IMR-90 (cell line): ENCODE measurements at regions not wholly inside any gene's neighbourhood (a gene's known extent, or its start where the extent isn't known, plus 50 kb on each side); places are given as distances from the start of the nearest gene placed in this dataset.

Source experiments
- ATAC-seq: fragments of 200-7000 bp; cut with Tn5 transposase; 2 replicates; pipeline ENCODE4 v1.9.1; 2020; ENCODE audit warnings: low read depth, mild to moderate bottlenecking, moderate library complexity
- BruUV-seq: library from RNA; stranded (reverse); fragments of 400-500 nt; replicated peaks from 2 replicates; lab custom pipeline; 2021; lab: Mats Ljungman, UMichigan
- CTCF ChIA-PET: fragments of 300-600 bp; formaldehyde crosslinking; extraction: SDS; loops from one replicate; lab custom pipeline; 2021; ENCODE audit warnings: antibody characterized with exemption; lab: Yijun Ruan, JAX
- POLR2A ChIA-PET: fragments of 300-600 bp; sonication (Branson Sonifier 250); formaldehyde crosslinking; loops from one replicate; lab custom pipeline; 2022; ENCODE audit warnings: antibody characterized with exemption; ENCODE audit not compliant: unreplicated experiment; lab: Charles Lee
- DNase-seq: peaks from one replicate; pipeline ENCODE4 v3.0.0; 2013
- H2AFZ ChIP-seq: replicated peaks from 2 replicates; pipeline ENCODE3; 2013; ENCODE audit warnings: low read length, mild to moderate bottlenecking; ENCODE audit not compliant: poor library complexity
- H2AK5ac ChIP-seq: 2 replicates; pipeline ENCODE4 v1.6.1; 2013; ENCODE audit warnings: low read depth, low read length, inconsistent platforms
- H2AK9ac ChIP-seq: replicated peaks from 2 replicates; pipeline ENCODE3; 2013; ENCODE audit warnings: mild to moderate bottlenecking, low read depth, low read length, moderate library complexity; ENCODE audit not compliant: poor library complexity
- H2BK120ac ChIP-seq: 2 replicates; pipeline ENCODE4 v1.6.1; 2013; ENCODE audit warnings: low read depth, low read length, inconsistent platforms
- H2BK15ac ChIP-seq: 3 replicates; pipeline ENCODE4 v1.6.1; 2013; ENCODE audit warnings: low read depth, low read length, inconsistent platforms
- H2BK20ac ChIP-seq: 2 replicates; pipeline ENCODE4 v1.6.1; 2013; ENCODE audit warnings: low read depth, mild to moderate bottlenecking, inconsistent platforms, low read length, moderate library complexity
- H2BK5ac ChIP-seq: 2 replicates; pipeline ENCODE4 v1.6.1; 2013; ENCODE audit warnings: mild to moderate bottlenecking, low read depth, low read length, inconsistent platforms; ENCODE audit not compliant: poor library complexity, severe bottlenecking
- H3K14ac ChIP-seq: replicated peaks from 2 replicates; pipeline ENCODE4 v1.6.1; 2013; ENCODE audit warnings: low read depth, low read length, inconsistent platforms
- H3K18ac ChIP-seq: 2 replicates; pipeline ENCODE4 v1.6.1; 2013; ENCODE audit warnings: low read depth, low read length, control low read depth
- H3K23ac ChIP-seq: 2 replicates; pipeline ENCODE4 v1.6.1; 2013; ENCODE audit warnings: low read depth, low read length, inconsistent platforms
- H3K27ac ChIP-seq: 2 replicates; pipeline ENCODE4 v1.5.1; 2013; ENCODE audit warnings: mild to moderate bottlenecking, control low read depth, low read length; ENCODE audit not compliant: insufficient read depth
- H3K27me3 ChIP-seq: 2 replicates; pipeline ENCODE4 v1.6.1; 2013; ENCODE audit warnings: low read length; ENCODE audit not compliant: control insufficient read depth, insufficient read depth
- H3K36me3 ChIP-seq: 2 replicates; pipeline ENCODE4 v1.6.1; 2013; ENCODE audit warnings: low read length, mixed read lengths; ENCODE audit not compliant: control insufficient read depth, insufficient read depth
- H3K4ac ChIP-seq: 2 replicates; pipeline ENCODE4 v1.6.1; 2013; ENCODE audit warnings: low read depth, low read length, inconsistent platforms
- H3K4me1 ChIP-seq: 2 replicates; pipeline ENCODE4 v1.6.1; 2013; ENCODE audit warnings: low read length, mixed read lengths; ENCODE audit not compliant: control insufficient read depth, insufficient read depth
- H3K4me2 ChIP-seq: 2 replicates; pipeline ENCODE4 v1.6.1; 2013; ENCODE audit warnings: low read depth, mild to moderate bottlenecking, control low read depth, low read length, moderate library complexity
- H3K4me3 ChIP-seq: 2 replicates; pipeline ENCODE4 v1.5.1; 2013; ENCODE audit warnings: low read depth, mild to moderate bottlenecking, control low read depth, low read length, moderate library complexity; ENCODE audit not compliant: insufficient read depth
- H3K56ac ChIP-seq: 2 replicates; pipeline ENCODE4 v1.6.1; 2013; ENCODE audit warnings: low read length, inconsistent platforms; ENCODE audit not compliant: insufficient read depth; ENCODE audit errors: extremely low read depth
- H3K79me1 ChIP-seq, 2 experiments: 2 replicates each; pipeline ENCODE4 v1.6.1; 2013; ENCODE audit warnings: low read length in 2 of 2, inconsistent platforms in 1 of 2, low read depth in 1 of 2
- H3K9ac ChIP-seq: 2 replicates; pipeline ENCODE4 v1.6.1; 2013; ENCODE audit warnings: low read depth, low read length, control low read depth
- H3K9me1 ChIP-seq: 2 replicates; pipeline ENCODE4 v1.6.1; 2013; ENCODE audit warnings: low read length, inconsistent platforms; ENCODE audit not compliant: insufficient read depth
- H3K9me3 ChIP-seq: 2 replicates; pipeline ENCODE4 v1.6.1; 2013; ENCODE audit warnings: low read length; ENCODE audit not compliant: control insufficient read depth, insufficient read depth
- H4K20me1 ChIP-seq: 2 replicates; pipeline ENCODE4 v1.6.1; 2013; ENCODE audit warnings: low read length, inconsistent platforms; ENCODE audit not compliant: insufficient read depth
- H4K5ac ChIP-seq: 2 replicates; pipeline ENCODE4 v1.6.1; 2013; ENCODE audit warnings: mild to moderate bottlenecking, low read depth, low read length, control low read depth
- H4K8ac ChIP-seq, 2 experiments: 2 replicates each; pipeline ENCODE4 v1.6.1; 2013; ENCODE audit warnings: low read depth in 2 of 2, low read length in 2 of 2, control low read depth in 1 of 2, inconsistent platforms in 1 of 2
- H4K91ac ChIP-seq: 2 replicates; pipeline ENCODE4 v1.6.1; 2013; ENCODE audit warnings: low read depth, low read length, inconsistent platforms; ENCODE audit not compliant: insufficient read depth
- BHLHE40 ChIP-seq: fragments of 150-350 bp; IDR thresholded peaks from 2 replicates; pipeline ENCODE4 v1.6.1; 2016; ENCODE audit warnings: mild to moderate bottlenecking, low read depth, low read length
- CEBPB ChIP-seq: IDR thresholded peaks from 2 replicates; pipeline ENCODE4 v1.6.1; 2012; ENCODE audit warnings: low read depth, low read length, improper control_type of control experiment
- CHD1 ChIP-seq: IDR thresholded peaks from 2 replicates; pipeline ENCODE4 v1.6.1; 2012; ENCODE audit warnings: low read depth, low read length, improper control_type of control experiment
- ELK1 ChIP-seq: fragments of 150-350 bp; IDR thresholded peaks from 2 replicates; pipeline ENCODE4 v1.6.1; 2016; ENCODE audit warnings: low read depth, mild to moderate bottlenecking, low read length, moderate library complexity, borderline replicate concordance
- FOS ChIP-seq: fragments of 150-350 bp; IDR thresholded peaks from 2 replicates; pipeline ENCODE4 v1.6.1; 2016; ENCODE audit warnings: low read depth, low read length
- MAFK ChIP-seq: IDR thresholded peaks from 2 replicates; pipeline ENCODE4 v1.6.1; 2012; ENCODE audit warnings: low read depth, low read length, improper control_type of control experiment
- MAZ ChIP-seq: IDR thresholded peaks from 2 replicates; pipeline ENCODE4 v1.6.1; 2012; ENCODE audit warnings: low read depth, mild to moderate bottlenecking, low read length, improper control_type of control experiment, moderate library complexity, borderline replicate concordance
- POLR2A ChIP-seq: IDR thresholded peaks from 2 replicates; pipeline ENCODE4 v1.6.1; 2012; ENCODE audit warnings: mild to moderate bottlenecking, low read depth, low read length
- USF2 ChIP-seq: fragments of 150-350 bp; IDR thresholded peaks from 2 replicates; pipeline ENCODE4 v1.6.1; 2017; ENCODE audit warnings: mild to moderate bottlenecking, antibody characterized with exemption, low read length, low read depth
- WGBS, 2 experiments: methylation state at CpG; one replicate each; pipeline versions ENCODE4 v1.1.5 to v1.1.7; 2013; ENCODE audit warnings: missing lambda C conversion rate in 2 of 2; ENCODE audit not compliant: insufficient read length in 1 of 2; ENCODE audit errors: extremely low coverage in 2 of 2; 5-methylcytosine and 5-hydroxymethylcytosine counted together
- dilution Hi-C: fragments of 300-500 bp; cut with HindIII; formaldehyde crosslinking; loops from one replicate; pipeline ENCODE4 v1.14.3; 2018; ENCODE audit warnings: low sequenced_read_pairs; ENCODE audit not compliant: unreplicated experiment
- in situ Hi-C: fragments of 300-500 bp; cut with MboI; formaldehyde crosslinking; loops from 3 replicates; pipeline ENCODE4 v1.14.3; 2019; ENCODE audit warnings: low sequenced_read_pairs, inconsistent platforms, mixed read lengths
- intact Hi-C: fragments of 100-400 bp; cut with micrococcal nuclease; formaldehyde crosslinking; loops from 2 replicates; pipeline ENCODE4 v1.10.0; 2022

- POLR2A ChIA-PET, result no interaction called here
- in situ Hi-C loops, result no loop called here
- H2AFZ ChIP-seq, result no peak overlapping the region
Measured at GRCh38 chr16:7964167-7964566, 626.1 kb downstream of the TMEM114 start.

More at GRCh38 chr16:7964167-7964566, 626.1 kb downstream of the TMEM114 start:
- Histone ChIP-seq H3K4me1 (no peaks in the 10 kb centered on the region), H3K9me1 (no peaks in the 10 kb centered on the region), H2BK5ac (no peak overlapping the region), H3K9me3 (peaks cover 10% of the 10 kb centered on the region), H2BK120ac (no peak overlapping the region), H3K27ac (no peak overlapping the region), H3K4me2 (no peak overlapping the region), H3K36me3 (no peaks in the 10 kb centered on the region), H2BK15ac (no peak overlapping the region), H3K4ac (no peak overlapping the region), H4K5ac (no peak overlapping the region), H3K4me3 (no peak overlapping the region), H3K14ac (no peak overlapping the region), H3K56ac (no peak overlapping the region), H3K27me3 (no peaks in the 10 kb centered on the region), H2BK20ac (no peak overlapping the region), H2AK5ac (no peak overlapping the region), H2AK9ac (no peak overlapping the region), H3K9ac (no peak overlapping the region), H3K23ac (no peak overlapping the region), H3K18ac (no peak overlapping the region), H4K8ac (no peak overlapping the region), H4K20me1 (no peaks in the 10 kb centered on the region), H3K79me1 (no peaks in the 10 kb centered on the region), H4K91ac (no peak overlapping the region)
- DNase-seq (no peak), ATAC-seq (no peak)
- intact Hi-C loops, result no loop called here
- dilution Hi-C loops, result no loop called here
- no peak for TF ChIP-seq CEBPB
- TF ChIP-seq USF2, result no peak
- TF ChIP-seq MAZ, result no peak
- no peak for TF ChIP-seq MAFK
- TF ChIP-seq BHLHE40, result no peak
- no peak for TF ChIP-seq ELK1
- no peak for TF ChIP-seq CHD1
- TF ChIP-seq FOS, result no peak
- no peak for TF ChIP-seq POLR2A
- 0% methylated on average over 1 of the region's 6 CpGs; no CpG with 5 or more reads in 1 of the 2 experiments for WGBS, 2 experiments
- CTCF ChIA-PET, result no interaction called here
- no TSS peak for BruUV-seq
